Chondrocyte (in vitro differentiated cells): ENCODE measurements at regions not wholly inside any gene's neighbourhood (a gene's known extent, or its start where the extent isn't known, plus 50 kb on each side); places are given as distances from the start of the nearest gene placed in this dataset.

Experiments used
- DNase-seq: peaks from one replicate; pipeline ENCODE4 v3.0.0; 2021; ENCODE audit warnings: mixed read lengths, low spot score
- H3K27ac Mint-ChIP-seq: one replicate; pipeline ENCODE4 v1.8.0; 2021; ENCODE audit warnings: mild to moderate bottlenecking, moderate library complexity, mixed read lengths; ENCODE audit not compliant: unreplicated experiment
- H3K27me3 Mint-ChIP-seq: 2 replicates; pipeline ENCODE4 v1.8.0; 2021; ENCODE audit warnings: low read depth, mixed read lengths
- H3K36me3 Mint-ChIP-seq: 2 replicates; pipeline ENCODE4 v1.8.0; 2021; ENCODE audit warnings: low read depth, mixed read lengths
- H3K4me1 Mint-ChIP-seq: 2 replicates; pipeline ENCODE4 v1.8.0; 2021; ENCODE audit warnings: low read depth, mild to moderate bottlenecking, mixed read lengths
- H3K4me3 Mint-ChIP-seq: one replicate; pipeline ENCODE4 v1.8.0; 2021; ENCODE audit warnings: mild to moderate bottlenecking, moderate library complexity, mixed read lengths; ENCODE audit not compliant: unreplicated experiment
- H3K9me3 Mint-ChIP-seq: 2 replicates; pipeline ENCODE4 v1.8.0; 2021; ENCODE audit warnings: low read depth, mixed read lengths
- TF ChIP-seq, protein P1 (sequence below): fragments of 200-600 bp; sonication (generic); IDR thresholded peaks from 2 replicates; pipeline ENCODE4 v1.5.0; 2021; ENCODE audit warnings: antibody characterized with exemption, mild to moderate bottlenecking, moderate library complexity

DNA sequence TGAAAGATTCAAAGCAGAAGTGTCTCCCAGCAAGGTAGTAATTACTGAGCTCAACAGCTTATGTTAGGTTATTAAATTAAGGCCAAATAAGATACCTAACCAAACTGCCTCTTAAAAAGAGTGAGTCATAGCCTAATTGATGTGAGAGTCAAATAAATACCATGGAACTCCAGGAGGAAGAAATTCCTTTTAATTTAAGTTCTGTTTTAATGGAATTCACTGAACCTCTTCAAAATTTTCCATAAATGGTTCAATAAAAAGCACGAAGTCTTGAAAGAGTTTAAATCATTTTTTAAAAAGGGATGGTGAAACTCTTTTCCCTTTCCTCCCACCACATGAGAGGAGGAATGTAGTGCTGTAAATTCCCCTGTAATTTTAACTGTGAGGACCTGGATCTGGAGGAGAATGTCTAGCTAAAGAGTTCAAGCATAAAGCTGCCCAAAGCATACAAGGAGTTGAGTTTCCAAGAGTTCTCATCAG lies 180.8 kb upstream of the MMADHC start:
- Mint-ChIP-seq H3K4me1 (peaks cover 40% of the 10 kb centered on the region), H3K36me3 (no peaks in the 10 kb centered on the region), H3K27ac (peak overlapping the region; percentile 93), H3K27me3 (no peaks in the 10 kb centered on the region), H3K4me3 (no peak overlapping the region), H3K9me3 (no peaks in the 10 kb centered on the region)
- TF ChIP-seq, protein P1, sequence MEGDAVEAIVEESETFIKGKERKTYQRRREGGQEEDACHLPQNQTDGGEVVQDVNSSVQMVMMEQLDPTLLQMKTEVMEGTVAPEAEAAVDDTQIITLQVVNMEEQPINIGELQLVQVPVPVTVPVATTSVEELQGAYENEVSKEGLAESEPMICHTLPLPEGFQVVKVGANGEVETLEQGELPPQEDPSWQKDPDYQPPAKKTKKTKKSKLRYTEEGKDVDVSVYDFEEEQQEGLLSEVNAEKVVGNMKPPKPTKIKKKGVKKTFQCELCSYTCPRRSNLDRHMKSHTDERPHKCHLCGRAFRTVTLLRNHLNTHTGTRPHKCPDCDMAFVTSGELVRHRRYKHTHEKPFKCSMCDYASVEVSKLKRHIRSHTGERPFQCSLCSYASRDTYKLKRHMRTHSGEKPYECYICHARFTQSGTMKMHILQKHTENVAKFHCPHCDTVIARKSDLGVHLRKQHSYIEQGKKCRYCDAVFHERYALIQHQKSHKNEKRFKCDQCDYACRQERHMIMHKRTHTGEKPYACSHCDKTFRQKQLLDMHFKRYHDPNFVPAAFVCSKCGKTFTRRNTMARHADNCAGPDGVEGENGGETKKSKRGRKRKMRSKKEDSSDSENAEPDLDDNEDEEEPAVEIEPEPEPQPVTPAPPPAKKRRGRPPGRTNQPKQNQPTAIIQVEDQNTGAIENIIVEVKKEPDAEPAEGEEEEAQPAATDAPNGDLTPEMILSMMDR, result no peak
- no peak for DNase-seq

DNA sequence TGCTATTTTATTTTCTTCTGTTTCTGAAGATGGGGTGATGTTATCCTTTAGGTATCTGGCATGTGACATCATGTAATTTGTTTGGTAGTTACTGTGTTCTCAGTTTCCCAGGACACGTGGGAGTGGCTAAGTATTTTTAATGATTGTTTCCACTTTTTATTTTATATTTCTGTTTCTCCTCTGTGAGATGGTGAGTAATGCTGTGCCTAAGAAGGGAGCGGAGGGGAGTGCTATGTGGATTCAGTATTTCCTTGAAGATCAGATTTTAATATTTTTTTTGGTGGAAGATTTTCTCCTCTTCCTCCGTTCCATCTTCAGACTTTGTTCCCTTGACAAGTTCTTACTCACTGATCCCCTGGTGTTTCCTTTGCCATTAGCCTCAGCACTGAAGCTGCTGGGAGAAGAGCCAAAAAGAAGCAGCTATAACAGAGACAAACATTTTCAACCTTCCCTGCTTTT lies 180.0 kb upstream of the MMADHC start:
- Mint-ChIP-seq H3K27ac (peak overlapping the region; percentile 93), H3K27me3 (no peaks in the 10 kb centered on the region), H3K9me3 (no peaks in the 10 kb centered on the region), H3K36me3 (no peaks in the 10 kb centered on the region), H3K4me1 (peaks cover 36% of the 10 kb centered on the region), H3K4me3 (peak overlapping the region; percentile 23)
- TF ChIP-seq, protein P1, result no peak
- no peak for DNase-seq

DNA sequence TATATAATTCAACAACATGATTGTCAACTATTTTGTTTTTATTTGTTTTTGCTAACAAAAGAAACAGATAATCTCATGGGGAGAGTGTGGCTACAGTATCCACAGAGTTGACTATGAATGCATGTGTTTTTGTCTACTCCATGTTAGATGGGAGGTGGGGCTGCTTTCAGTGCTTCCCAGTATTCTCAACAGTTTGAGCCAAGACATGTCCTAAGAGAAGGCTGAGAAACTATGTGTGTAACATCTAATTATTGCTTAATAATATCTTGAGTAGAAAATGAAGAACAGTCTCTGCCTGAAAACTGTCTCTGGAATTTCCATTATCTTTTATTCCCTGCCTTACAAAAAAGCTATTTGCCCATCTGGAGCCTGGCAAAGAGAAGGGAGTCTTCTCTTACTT lies 178.8 kb upstream of the MMADHC start:
- no peak overlapping the region for H3K4me3 Mint-ChIP-seq
- H3K9me3 Mint-ChIP-seq, result no peaks in the 10 kb centered on the region
- H3K36me3 Mint-ChIP-seq, result no peaks in the 10 kb centered on the region
- no peaks in the 10 kb centered on the region for H3K27me3 Mint-ChIP-seq
- no peak for DNase-seq
- H3K4me1 Mint-ChIP-seq, result peaks cover 36% of the 10 kb centered on the region
- no peak overlapping the region for H3K27ac Mint-ChIP-seq
- TF ChIP-seq, protein P1, result no peak

DNA sequence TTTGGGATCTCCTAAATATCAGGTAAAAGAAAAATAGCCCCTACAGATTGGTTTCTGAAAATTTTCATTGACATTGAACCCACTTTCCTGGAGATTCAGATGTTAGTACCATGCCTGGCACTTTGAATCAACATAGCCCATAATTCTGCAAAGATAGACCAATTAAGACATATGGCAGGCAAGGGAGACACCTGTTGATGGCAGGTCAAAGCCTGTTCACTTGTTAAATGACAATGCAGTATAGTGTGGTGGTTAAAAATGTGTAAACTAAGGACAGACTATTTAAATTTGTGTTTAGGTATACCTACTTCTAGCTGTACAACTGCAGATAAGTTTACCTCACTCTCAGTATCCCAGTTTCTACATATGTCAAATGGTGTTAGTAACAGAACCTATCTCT lies 178.1 kb upstream of the MMADHC start:
- Mint-ChIP-seq H3K27ac (no peak overlapping the region), H3K9me3 (no peaks in the 10 kb centered on the region), H3K4me1 (peaks cover 36% of the 10 kb centered on the region), H3K36me3 (no peaks in the 10 kb centered on the region), H3K27me3 (no peaks in the 10 kb centered on the region), H3K4me3 (no peak overlapping the region)
- TF ChIP-seq, protein P1, result no peak
- DNase-seq, result no peak

DNA sequence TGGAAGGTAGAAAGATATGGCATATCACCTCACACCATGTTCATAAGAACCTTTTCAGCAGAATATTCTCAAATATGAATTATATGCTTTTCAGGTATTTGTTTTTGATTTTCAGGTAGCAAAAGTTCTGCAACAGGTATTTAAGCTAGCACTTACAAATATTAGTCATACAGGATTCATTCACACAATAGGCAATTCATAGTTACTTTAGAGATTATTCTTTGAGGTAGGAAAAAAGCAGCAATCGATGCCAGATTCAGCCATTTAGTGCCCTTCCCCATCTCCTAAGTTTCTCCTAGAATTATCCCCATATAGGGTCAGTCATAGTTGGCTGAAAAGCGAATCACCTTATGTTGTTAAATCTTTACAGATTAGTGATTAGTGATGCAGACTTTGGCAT lies 177.4 kb upstream of the MMADHC start:
- H3K4me1 Mint-ChIP-seq, result peaks cover 33% of the 10 kb centered on the region

More for the DNA sequence above, 177.4 kb upstream of the MMADHC start:
- no peak for DNase-seq
- H3K27ac Mint-ChIP-seq, result no peak overlapping the region
- H3K4me3 Mint-ChIP-seq, result no peak overlapping the region
- TF ChIP-seq, protein P1, result no peak
- H3K27me3 Mint-ChIP-seq, result no peaks in the 10 kb centered on the region
- no peaks in the 10 kb centered on the region for H3K9me3 Mint-ChIP-seq
- no peaks in the 10 kb centered on the region for H3K36me3 Mint-ChIP-seq
